BLaER1 (cell line): ENCODE measurements at regions not wholly inside any gene's neighbourhood (a gene's known extent, or its start where the extent isn't known, plus 50 kb on each side); places are given as distances from the start of the nearest gene placed in this dataset.
A peak's percentile ranks its signal among the peaks of the same experiment; 100 is the strongest.

Source experiments
- H3K27ac ChIP-seq: shearing (Covaris generic); formaldehyde crosslinking; 2 replicates; pipeline ENCODE4 v1.8.1; 2022
- H3K27me3 ChIP-seq: shearing (Covaris generic); formaldehyde crosslinking; 2 replicates; pipeline ENCODE4 v1.8.1; 2022
- H3K36me3 ChIP-seq: shearing (Covaris generic); formaldehyde crosslinking; 2 replicates; pipeline ENCODE4 v1.8.1; 2022
- H3K4me1 ChIP-seq: shearing (Covaris generic); formaldehyde crosslinking; 2 replicates; pipeline ENCODE4 v1.8.1; 2022
- H3K4me2 ChIP-seq: shearing (Covaris generic); formaldehyde crosslinking; 2 replicates; pipeline ENCODE4 v1.8.1; 2022
- H3K4me3 ChIP-seq: shearing (Covaris generic); formaldehyde crosslinking; 2 replicates; pipeline ENCODE4 v1.8.1; 2022
- H3K9ac ChIP-seq: shearing (Covaris generic); formaldehyde crosslinking; 2 replicates; pipeline ENCODE4 v1.8.1; 2022
- H3K9me3 ChIP-seq: shearing (Covaris generic); formaldehyde crosslinking; 2 replicates; pipeline ENCODE4 v1.8.1; 2022
- H4K20me1 ChIP-seq: shearing (Covaris generic); formaldehyde crosslinking; 2 replicates; pipeline ENCODE4 v1.8.1; 2022
- Cebpa-rat ChIP-seq: shearing (Covaris generic); IDR thresholded peaks from 2 replicates; pipeline ENCODE4 v1.8.1; 2022

- Histone ChIP-seq H4K20me1 (no peaks in the 10 kb centered on the region), H3K4me2 (peak overlapping the region; percentile 25), H3K27ac (no peak overlapping the region), H3K9ac (no peak overlapping the region), H3K27me3 (no peaks in the 10 kb centered on the region), H3K9me3 (peaks cover 25% of the 10 kb centered on the region), H3K4me3 (no peak overlapping the region), H3K4me1 (peaks cover 73% of the 10 kb centered on the region), H3K36me3 (no peaks in the 10 kb centered on the region)
- no peak for TF ChIP-seq Cebpa-rat
Observed at GRCh38 chr2:121818546-121818945, 63.1 kb downstream of the TSN start.

GRCh38 chr2:121819846-121820245 is 64.4 kb downstream of the TSN start:
- Histone ChIP-seq H3K9ac (no peak overlapping the region), H3K4me3 (no peak overlapping the region), H3K27ac (no peak overlapping the region), H3K4me2 (peak overlapping the region; percentile 60), H3K27me3 (no peaks in the 10 kb centered on the region), H3K9me3 (peaks cover 25% of the 10 kb centered on the region), H3K36me3 (no peaks in the 10 kb centered on the region), H4K20me1 (no peaks in the 10 kb centered on the region), H3K4me1 (peaks cover 80% of the 10 kb centered on the region)
- no peak for TF ChIP-seq Cebpa-rat

GRCh38 chr2:121821476-121822158 is 66.2 kb downstream of the TSN start:
- Histone ChIP-seq H3K4me3 (no peak overlapping the region), H3K4me1 (peaks cover 71% of the 10 kb centered on the region), H4K20me1 (no peaks in the 10 kb centered on the region), H3K27ac (no peak overlapping the region), H3K36me3 (no peaks in the 10 kb centered on the region), H3K27me3 (no peaks in the 10 kb centered on the region), H3K4me2 (no peak overlapping the region), H3K9ac (no peak overlapping the region), H3K9me3 (peaks cover 25% of the 10 kb centered on the region)
- no peak for TF ChIP-seq Cebpa-rat

GRCh38 chr2:121824264-121824663 is 68.8 kb downstream of the TSN start:
- TF ChIP-seq Cebpa-rat, result no peak
- H3K9ac ChIP-seq, result no peak overlapping the region
- H3K9me3 ChIP-seq, result peaks cover 12% of the 10 kb centered on the region; the same call in 1 of the 2 replicates
- H3K4me3 ChIP-seq, result no peak overlapping the region
- peak overlapping the region; percentile 51 for H3K4me2 ChIP-seq
- no peaks in the 10 kb centered on the region for H3K36me3 ChIP-seq
- H3K27me3 ChIP-seq, result no peaks in the 10 kb centered on the region
- peaks cover 46% of the 10 kb centered on the region for H3K4me1 ChIP-seq
- no peaks in the 10 kb centered on the region for H4K20me1 ChIP-seq
- 0 out of 2 replicates have a peak overlapping the region, but pooled peaks have one; percentile 40 for H3K27ac ChIP-seq

- no peak overlapping the region for H3K27ac ChIP-seq
- TF ChIP-seq Cebpa-rat, result no peak
- no peaks in the 10 kb centered on the region for H3K27me3 ChIP-seq
- peak overlapping the region; percentile 20 for H3K4me2 ChIP-seq
- H3K9ac ChIP-seq, result no peak overlapping the region
- no peaks in the 10 kb centered on the region for H4K20me1 ChIP-seq
- H3K4me1 ChIP-seq, result peaks cover 36% of the 10 kb centered on the region
- peaks cover 12% of the 10 kb centered on the region; the same call in 1 of the 2 replicates for H3K9me3 ChIP-seq
- H3K4me3 ChIP-seq, result no peak overlapping the region
- no peaks in the 10 kb centered on the region for H3K36me3 ChIP-seq
Observed at GRCh38 chr2:121825003-121825950, 69.8 kb downstream of the TSN start.

GRCh38 chr2:121826036-121826435 is 70.6 kb downstream of the TSN start:
- Histone ChIP-seq H3K4me1 (peaks cover 30% of the 10 kb centered on the region), H3K9me3 (peaks cover 12% of the 10 kb centered on the region; the same call in 1 of the 2 replicates), H3K4me2 (no peak overlapping the region), H3K27ac (no peak overlapping the region), H3K9ac (no peak overlapping the region), H3K27me3 (no peaks in the 10 kb centered on the region), H3K4me3 (no peak overlapping the region), H3K36me3 (no peaks in the 10 kb centered on the region), H4K20me1 (no peaks in the 10 kb centered on the region)
- TF ChIP-seq Cebpa-rat, result no peak

- no peaks in the 10 kb centered on the region for H3K36me3 ChIP-seq
- no peak overlapping the region for H3K9ac ChIP-seq
- H3K27ac ChIP-seq, result no peak overlapping the region
- H3K27me3 ChIP-seq, result no peaks in the 10 kb centered on the region
- no peak for TF ChIP-seq Cebpa-rat
- peaks cover 47% of the 10 kb centered on the region for H3K4me1 ChIP-seq
- H4K20me1 ChIP-seq, result no peaks in the 10 kb centered on the region
- no peak overlapping the region for H3K4me2 ChIP-seq
- no peaks in the 10 kb centered on the region for H3K9me3 ChIP-seq
- H3K4me3 ChIP-seq, result no peak overlapping the region
Observed at GRCh38 chr2:121828281-121828731, 72.9 kb downstream of the TSN start.

- Histone ChIP-seq H3K4me3 (no peak overlapping the region), H3K36me3 (no peaks in the 10 kb centered on the region), H3K9me3 (no peaks in the 10 kb centered on the region), H4K20me1 (no peaks in the 10 kb centered on the region), H3K4me1 (peaks cover 28% of the 10 kb centered on the region), H3K27ac (no peak overlapping the region), H3K9ac (no peak overlapping the region), H3K27me3 (no peaks in the 10 kb centered on the region), H3K4me2 (no peak overlapping the region)
- no peak for TF ChIP-seq Cebpa-rat
Observed at GRCh38 chr2:121830809-121831208, 75.4 kb downstream of the TSN start.

GRCh38 chr2:121831841-121832240 is 76.4 kb downstream of the TSN start:
- no peaks in the 10 kb centered on the region for H4K20me1 ChIP-seq
- TF ChIP-seq Cebpa-rat, result no peak
- H3K4me1 ChIP-seq, result peaks cover 37% of the 10 kb centered on the region
- no peak overlapping the region for H3K4me3 ChIP-seq
- H3K27ac ChIP-seq, result peak overlapping the region; percentile 59
- H3K4me2 ChIP-seq, result peak overlapping the region; percentile 79
- H3K36me3 ChIP-seq, result no peaks in the 10 kb centered on the region
- no peak overlapping the region for H3K9ac ChIP-seq
- H3K9me3 ChIP-seq, result no peaks in the 10 kb centered on the region
- H3K27me3 ChIP-seq, result no peaks in the 10 kb centered on the region
